GM18505 (cell line): ENCODE measurements at regions not wholly inside any gene's neighbourhood (a gene's known extent, or its start where the extent isn't known, plus 50 kb on each side); places are given as distances from the start of the nearest gene placed in this dataset.
A peak's percentile ranks its signal among the peaks of the same experiment; 100 is the strongest.
"Not testable (repeated sequence)": the region's sequence is repeated elsewhere in the genome, so short reads cannot be mapped to it uniquely, and the experiment has no call there.

Experiments
- ATAC-seq: cut with Tn5 transposase; IDR thresholded peaks from one replicate; pipeline ENCODE4 v1.9.1; 2021; ENCODE audit not compliant: unreplicated experiment
- POLR2A ChIP-seq: IDR thresholded peaks from 4 replicates; pipeline ENCODE4 v1.6.1; 2011; ENCODE audit warnings: borderline replicate concordance; ENCODE audit not compliant: insufficient read depth, insufficient read length; ENCODE audit errors: extremely low read depth

DNA sequence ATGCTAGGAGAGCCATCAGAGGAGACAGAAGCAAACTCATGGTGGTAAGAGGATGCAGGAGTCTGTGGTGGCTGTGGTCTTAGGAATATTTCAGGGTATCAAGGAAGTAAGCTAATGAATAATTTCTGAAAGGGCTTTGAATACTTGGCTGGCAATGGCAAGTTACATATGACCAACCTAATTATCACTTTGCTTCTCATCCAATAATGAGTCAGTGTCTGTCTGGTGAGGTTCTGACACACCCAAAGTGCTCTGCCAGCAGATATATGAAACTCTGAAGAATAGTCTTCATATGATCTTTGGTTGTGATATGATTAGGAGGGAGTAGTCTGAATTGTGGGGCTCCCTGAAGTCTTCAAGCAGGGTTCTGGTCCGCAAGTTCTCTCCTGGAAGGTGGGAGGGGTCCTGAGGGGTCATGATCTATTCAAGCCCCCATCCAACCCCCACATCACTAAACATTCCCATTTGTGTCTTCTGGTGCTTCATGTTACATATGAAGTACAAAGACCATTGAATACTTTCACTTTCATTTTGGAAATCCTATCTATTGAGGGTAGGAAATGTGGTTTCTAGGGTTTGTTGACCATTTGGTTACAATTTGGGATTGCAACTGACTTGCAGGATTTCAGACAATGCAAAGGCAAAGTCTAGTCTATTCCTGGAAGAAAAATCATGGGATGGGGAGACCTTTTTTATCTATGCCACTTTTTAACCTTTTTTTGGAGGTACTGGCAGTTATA is 199.9 kb upstream of the CDKN2B start:
- TF ChIP-seq POLR2A: no peak
- ATAC-seq: peak; percentile 48

DNA sequence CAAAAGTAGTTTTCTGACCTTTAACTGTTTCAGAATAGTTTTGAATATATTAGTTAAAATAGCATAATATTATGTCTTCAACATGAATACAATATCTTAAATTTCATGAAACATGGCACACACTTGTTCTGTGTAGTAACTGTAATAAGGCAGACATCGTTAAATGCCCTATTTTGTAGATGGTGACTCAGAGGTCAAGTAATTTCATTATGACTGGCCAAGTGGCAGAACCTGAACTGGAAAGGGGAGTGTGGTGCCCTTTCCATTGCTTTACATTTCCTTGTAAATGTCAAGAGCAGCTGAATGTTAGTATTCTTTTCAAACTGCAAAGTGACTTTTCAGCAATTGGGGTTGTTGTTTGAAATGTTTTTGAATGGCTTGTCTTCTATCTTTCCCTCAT is 201.2 kb upstream of the CDKN2B start:
- no peak for ATAC-seq

DNA sequence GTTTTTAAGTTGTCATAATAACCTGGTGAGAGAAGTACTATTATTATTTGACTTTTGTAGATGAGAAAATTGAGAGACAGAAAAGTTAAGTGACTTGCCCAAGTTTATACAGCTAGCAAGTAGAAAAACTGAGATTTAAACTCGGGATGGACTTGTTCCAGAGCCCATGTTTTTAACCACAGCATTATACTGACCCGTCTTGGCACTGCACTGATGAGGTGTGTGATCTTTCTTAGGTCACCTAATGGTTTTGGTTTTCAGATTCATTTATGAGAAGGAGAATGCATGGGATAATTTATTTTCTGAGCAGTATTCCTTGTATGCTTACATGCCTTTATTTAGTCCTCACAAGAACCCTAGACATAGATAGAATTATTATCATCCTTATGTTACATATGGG is 201.8 kb upstream of the CDKN2B start:
- TF ChIP-seq POLR2A: no peak

More for the DNA sequence above, 201.2 kb upstream of the CDKN2B start:
- no peak for TF ChIP-seq POLR2A

DNA sequence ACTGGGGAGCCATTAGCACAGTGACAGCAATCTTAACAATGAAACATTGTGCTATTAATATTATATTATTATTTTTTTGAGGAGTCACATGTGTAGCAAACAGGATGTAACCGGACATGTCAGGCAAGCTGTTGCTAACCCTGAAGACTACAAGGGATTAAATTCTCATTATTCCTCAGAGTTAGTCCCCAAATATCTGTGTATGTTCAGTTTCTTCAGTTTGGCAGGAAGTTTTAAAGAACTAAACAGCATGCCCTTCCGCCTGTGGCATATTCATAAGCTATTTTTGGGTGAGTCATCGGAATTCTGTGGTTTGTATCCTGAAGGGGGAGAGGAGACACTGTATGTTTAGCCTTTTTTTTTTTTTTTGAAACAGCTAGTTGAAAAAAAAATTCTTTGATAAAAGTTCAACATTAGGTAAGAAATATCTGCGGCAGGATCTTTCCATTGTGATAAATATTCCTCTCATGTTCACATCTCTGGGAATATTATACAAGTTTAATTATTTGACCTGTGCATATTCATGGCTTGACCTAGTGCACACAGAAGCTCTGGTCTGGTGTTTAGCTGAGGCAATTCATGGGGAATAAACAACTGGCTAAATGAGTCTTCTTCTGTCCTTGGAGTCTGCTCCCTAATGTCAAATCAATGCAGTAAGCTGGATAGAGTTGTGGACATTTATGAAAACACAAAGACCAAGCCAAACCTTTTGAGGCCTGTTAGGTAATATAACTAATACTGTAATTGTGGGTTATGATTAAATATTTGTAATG is 202.7 kb upstream of the CDKN2B start:
- ATAC-seq: no peak
- TF ChIP-seq POLR2A: no peak

More for the DNA sequence above, 201.8 kb upstream of the CDKN2B start:
- no peak for ATAC-seq

DNA sequence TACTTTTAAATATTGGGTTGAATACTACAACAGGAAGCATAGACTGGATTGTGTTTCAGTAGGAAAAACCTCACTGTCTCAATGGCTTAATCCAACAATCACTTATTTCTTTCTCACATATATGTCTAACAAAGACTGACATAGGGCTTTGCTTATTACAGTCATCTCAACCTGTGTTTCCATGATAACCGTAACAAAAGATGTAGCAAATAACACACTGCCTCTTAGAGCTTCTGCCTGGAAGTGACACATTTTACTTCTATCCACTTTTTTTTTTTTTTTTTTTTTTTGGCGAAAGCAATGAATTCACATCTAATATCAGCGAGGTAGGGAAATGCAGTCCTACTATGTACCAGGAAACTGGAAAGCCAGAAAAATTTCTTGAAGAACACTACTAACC is 204.9 kb upstream of the CDKN2B start:
- no peak for TF ChIP-seq POLR2A
- no peak for ATAC-seq

DNA sequence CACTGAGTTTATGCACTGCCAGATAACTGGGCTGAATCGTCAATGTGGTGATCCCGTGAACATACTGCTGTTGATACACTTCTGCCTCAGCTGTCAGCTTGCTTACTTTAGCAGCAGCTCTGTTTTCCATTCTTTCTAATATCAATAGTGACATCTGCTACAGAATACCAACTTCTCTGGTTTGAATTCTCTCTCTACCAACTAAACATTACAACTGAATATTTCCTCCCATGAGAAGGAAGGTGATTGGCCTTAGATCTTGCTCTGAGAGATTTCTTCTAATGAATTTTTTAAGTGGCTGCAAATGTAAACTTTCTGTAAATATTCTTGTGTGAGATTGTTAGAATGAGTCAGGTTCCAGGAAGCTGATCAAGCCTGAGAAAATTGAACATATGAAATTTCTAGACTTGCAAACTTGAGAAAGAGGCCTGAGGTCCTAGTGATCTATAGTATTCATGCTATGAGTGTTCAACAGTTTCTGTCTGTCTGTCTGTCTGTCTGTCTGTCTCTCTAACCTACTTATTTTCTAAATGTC is 205.5 kb upstream of the CDKN2B start:
- no peak for TF ChIP-seq POLR2A
- ATAC-seq: no peak

DNA sequence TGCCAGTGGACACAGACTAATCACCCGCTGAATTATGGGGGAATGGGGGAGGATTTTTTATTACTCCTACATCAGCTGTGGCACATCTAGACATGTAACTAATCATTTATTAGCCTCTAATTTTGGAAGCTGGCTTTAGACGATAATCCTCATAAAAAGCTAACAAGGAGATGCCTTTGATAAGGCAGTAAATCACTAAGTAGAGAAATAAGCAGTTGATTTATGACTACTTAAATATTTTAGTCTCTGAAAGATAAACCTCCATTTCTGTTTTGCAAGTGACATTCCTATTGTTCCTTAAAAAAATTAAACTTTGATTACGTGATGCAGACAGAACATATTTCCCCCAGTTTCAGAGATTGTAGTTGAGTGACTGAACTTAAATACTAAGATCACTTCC is 206.4 kb upstream of the CDKN2B start:
- no peak for ATAC-seq
- no peak for TF ChIP-seq POLR2A

DNA sequence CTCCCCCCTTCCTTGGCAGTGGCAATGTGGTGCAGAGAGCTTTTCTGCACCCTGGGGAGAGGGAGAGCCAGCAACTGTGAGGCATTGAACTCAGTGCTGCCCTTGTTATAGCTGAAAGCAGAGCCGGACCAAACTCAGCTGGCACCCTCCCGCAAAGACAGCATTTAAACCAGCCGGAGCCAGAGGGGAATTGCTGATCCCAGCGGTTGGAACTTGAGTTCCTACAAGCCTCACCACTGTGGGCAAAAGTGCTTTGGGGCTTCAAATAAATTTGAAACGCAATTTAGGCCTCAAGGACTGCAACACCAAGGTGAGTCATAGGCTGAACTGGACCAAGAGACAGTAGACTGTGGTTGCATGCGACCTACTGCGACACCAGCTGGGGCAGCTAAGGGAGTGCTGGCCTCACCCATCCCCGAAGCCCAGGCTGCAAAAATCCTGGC is 207.6 kb upstream of the CDKN2B start:
- TF ChIP-seq POLR2A: no peak
- no peak for ATAC-seq

DNA sequence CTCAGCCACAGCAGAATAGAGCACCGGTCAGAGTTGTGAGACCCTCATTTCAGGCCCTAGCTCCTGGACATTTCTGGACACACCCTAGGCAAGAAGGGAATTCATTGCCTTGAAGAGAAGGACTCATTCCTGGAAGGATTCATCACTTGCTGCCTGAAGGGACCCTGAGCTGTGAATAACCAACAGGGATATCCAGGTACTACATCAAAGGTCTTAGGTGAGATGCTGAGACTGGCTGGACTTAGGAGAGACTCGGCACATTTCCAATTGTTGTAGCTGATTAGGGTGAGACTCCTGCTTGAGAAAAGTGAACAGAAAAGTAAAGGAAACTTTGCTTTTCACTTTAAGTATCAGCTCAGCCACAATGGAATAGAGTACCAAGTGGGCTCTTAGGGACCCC is 208.1 kb upstream of the CDKN2B start:
- ATAC-seq: no peak
- TF ChIP-seq POLR2A: no peak

DNA sequence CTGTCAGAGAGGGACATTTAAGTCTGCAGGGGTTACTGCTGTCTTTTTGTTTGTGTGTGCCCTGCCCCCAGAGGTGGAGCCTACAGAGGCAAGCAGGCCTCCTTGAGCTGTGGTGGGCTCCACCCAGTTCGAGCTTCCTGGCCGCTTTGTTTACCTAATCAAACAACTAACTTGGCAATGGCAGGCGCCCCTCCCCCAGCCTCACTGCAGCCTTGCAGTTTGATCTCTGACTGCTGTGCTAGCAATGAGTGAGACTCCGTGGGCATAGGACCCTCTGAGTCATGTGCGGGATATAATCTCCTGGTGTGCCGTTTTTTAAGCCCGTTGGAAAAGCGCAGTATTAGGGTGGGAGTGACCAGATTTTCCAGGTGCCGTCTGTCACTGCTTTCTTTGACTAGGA is 216.8 kb upstream of the CDKN2B start:
- ATAC-seq: not testable (repeated sequence)

DNA sequence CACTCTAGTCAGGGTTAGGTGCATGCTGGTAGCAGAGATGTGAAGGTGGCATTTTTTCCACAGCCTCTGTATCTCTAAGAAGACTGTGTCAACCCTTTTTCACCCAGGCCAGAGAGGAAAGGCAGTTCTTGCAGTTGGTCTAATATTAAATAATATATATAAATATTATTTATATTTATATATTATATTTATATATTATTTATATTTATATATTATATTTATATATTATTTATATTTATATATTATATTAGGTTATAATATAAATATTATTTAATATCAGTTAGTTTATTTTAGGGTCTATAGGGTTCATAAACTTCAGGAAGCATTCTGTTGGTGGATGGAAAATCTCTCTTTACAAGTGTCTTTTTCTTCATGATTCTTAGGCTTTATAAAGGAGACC is 218.6 kb upstream of the DMRTA1 start:
- no peak for TF ChIP-seq POLR2A
- no peak for ATAC-seq

DNA sequence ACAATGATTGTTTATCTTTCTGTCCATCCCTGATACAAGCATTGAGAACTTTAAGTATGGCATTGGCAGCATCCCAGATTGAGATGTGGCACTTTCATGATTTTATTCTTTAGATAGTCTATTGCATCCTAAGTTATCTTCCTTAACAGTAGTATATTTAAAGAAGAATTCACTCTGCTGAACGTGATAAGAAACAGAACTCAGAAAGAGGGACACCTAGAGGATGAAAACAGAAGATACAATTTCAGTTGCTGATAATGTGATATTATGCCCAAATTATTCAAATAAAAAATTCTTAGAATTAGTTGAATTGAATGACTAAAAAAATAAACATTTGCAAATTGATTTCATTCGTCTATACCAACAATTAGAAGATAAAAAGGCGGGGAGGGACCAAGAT is 218.1 kb upstream of the DMRTA1 start:
- TF ChIP-seq POLR2A: no peak
- ATAC-seq: no peak

DNA sequence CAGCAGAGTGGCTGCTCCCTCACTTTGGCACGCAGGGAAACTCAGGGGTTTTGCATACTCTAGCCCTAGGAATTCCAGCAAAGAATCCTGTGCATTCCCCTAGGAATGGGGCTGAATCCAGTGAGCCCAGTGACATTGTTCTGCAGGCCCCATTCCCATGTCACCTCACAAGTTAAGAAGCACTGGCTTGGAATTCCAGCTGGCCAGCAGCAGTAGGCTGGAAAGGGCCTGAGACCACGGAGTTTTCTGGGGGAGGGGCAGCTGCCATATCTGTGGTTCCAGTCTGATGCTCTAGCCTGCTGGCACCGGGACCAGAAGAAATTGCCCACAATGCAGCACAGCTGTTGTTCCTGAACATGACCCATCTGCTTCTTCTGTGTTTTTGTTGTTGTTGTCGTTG is 217.6 kb upstream of the DMRTA1 start:
- no peak for ATAC-seq
- TF ChIP-seq POLR2A: no peak

DNA sequence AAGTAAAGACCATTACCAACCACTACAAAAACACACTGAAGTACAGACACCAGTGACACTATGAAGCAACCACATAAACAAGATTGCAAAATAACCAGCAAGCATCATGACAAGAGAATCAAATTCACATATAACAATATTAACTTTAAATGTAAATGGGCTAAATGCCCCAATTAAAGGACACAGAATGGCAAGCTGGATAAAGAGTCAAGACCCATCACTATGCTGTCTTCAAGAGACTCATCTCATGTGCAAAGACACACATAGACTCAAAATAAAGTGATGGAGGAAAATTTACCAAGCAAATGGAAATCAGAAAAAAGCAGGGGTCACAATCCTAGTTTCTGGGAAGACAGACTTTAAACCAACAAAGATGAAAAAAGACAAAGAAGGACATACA is 215.3 kb upstream of the DMRTA1 start:
- not testable (repeated sequence) for ATAC-seq

DNA sequence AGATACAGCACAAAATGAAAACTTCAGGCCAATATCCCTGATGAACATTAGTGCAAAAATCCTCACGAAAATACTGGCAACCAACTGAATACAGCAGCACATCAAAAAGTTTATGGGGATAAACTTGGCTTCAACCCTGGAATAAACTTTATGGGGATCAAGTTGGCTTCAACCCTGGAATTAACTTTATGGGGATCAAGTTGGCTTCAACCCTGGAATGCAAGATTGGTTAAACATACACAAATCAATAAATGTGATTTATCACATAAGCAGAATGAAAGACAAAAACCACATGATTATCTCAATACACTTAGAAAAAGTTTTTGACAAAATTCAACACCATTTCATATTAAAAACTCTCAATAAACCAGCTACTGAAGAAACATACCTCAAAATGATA is 213.7 kb upstream of the DMRTA1 start:
- no peak for ATAC-seq
- no peak for TF ChIP-seq POLR2A
